HL-60 (cell line): ENCODE measurements at regions not wholly inside any gene's neighbourhood (a gene's known extent, or its start where the extent isn't known, plus 50 kb on each side); places are given as distances from the start of the nearest gene placed in this dataset.

Experiments used
- DNase-seq, 2 experiments: peaks; one replicate each; pipeline ENCODE4 v3.0.0-alpha.2; 2010 to 2020; ENCODE audit warnings: low read depth in 1 of 2, low spot score in 1 of 2
- H3K27ac ChIP-seq: fragments of 250-450 bp; sonication (Bioruptor Pico); replicated peaks from 2 replicates; pipeline ENCODE4 v1.5.1; 2020; ENCODE audit warnings: mild to moderate bottlenecking, moderate library complexity
- H3K27me3 ChIP-seq: fragments of 250-450 bp; sonication (Bioruptor Pico); 2 replicates; pipeline ENCODE4 v1.5.1; 2021; ENCODE audit warnings: mild to moderate bottlenecking, moderate library complexity; ENCODE audit not compliant: insufficient read depth, poor library complexity, severe bottlenecking
- H3K4me3 ChIP-seq: replicated peaks from 2 replicates; pipeline ENCODE4 v1.5.1; 2011; ENCODE audit warnings: mild to moderate bottlenecking, control low read depth, low read length; ENCODE audit not compliant: insufficient read depth
- GABPA ChIP-seq: IDR thresholded peaks from 2 replicates; pipeline ENCODE4 v1.6.1; 2012; ENCODE audit warnings: low read depth
- POLR2AphosphoS5 ChIP-seq: IDR thresholded peaks from 2 replicates; pipeline ENCODE4 v1.6.1; 2012; ENCODE audit warnings: low read depth
- SPI1 ChIP-seq: IDR thresholded peaks from 2 replicates; pipeline ENCODE4 v1.6.1; 2012; ENCODE audit warnings: low read depth, mild to moderate bottlenecking, borderline replicate concordance
- TF ChIP-seq, protein P1 (sequence below): IDR thresholded peaks from one replicate; pipeline ENCODE4 v1.5.1; 2011; ENCODE audit warnings: low read length, control low read depth, inconsistent platforms; ENCODE audit not compliant: insufficient read depth
- TF ChIP-seq, protein P2 (sequence below): IDR thresholded peaks from 2 replicates; pipeline ENCODE4 v1.6.1; 2012; ENCODE audit warnings: low read depth; ENCODE audit not compliant: insufficient replicate concordance

DNA sequence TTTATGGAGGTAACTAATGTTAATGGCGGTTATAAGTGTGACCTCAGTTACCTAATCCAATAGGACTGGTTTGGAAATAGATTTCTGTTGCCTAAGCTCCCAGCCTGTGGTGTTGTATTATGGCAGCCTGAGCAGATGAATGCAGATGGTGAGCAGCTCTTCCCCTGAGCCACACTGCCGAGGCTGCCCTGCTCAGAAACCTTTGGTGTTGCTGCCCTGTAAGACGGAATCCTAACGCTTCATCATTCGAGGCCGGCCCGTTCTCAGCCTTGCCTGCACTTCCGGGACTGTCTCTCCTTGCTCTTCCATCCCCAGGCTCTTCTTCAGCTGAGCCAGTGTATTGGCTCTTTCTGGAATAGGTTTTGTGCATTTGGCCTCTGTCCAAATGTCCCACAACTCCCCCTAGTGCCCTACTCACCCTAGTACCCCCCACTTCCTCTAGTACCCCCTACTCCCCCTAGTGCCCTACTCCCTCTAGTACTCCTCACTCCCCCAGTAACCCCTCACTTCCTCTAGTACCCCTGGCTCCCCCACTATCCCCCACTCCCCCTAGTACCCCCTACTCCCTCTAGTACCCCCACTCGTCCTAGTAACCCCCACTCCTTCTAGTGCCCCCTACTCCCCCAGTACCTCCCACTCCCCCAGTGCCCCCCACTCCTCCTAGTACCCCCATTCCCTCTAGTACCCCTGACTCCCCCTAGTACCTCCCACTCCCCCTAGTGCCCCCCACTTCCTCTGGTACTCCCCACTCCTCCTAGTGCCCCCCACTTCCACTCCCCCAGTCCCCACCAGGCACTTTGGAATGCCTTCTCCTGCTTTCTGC lies 106.0 kb upstream of the TAF1B start:
- peaks cover 3% of the 10 kb centered on the region for H3K27me3 ChIP-seq
- DNase-seq = no peak
- TF ChIP-seq POLR2AphosphoS5 (no peak), SPI1 (no peak), GABPA (no peak)
- TF ChIP-seq, protein P1, sequence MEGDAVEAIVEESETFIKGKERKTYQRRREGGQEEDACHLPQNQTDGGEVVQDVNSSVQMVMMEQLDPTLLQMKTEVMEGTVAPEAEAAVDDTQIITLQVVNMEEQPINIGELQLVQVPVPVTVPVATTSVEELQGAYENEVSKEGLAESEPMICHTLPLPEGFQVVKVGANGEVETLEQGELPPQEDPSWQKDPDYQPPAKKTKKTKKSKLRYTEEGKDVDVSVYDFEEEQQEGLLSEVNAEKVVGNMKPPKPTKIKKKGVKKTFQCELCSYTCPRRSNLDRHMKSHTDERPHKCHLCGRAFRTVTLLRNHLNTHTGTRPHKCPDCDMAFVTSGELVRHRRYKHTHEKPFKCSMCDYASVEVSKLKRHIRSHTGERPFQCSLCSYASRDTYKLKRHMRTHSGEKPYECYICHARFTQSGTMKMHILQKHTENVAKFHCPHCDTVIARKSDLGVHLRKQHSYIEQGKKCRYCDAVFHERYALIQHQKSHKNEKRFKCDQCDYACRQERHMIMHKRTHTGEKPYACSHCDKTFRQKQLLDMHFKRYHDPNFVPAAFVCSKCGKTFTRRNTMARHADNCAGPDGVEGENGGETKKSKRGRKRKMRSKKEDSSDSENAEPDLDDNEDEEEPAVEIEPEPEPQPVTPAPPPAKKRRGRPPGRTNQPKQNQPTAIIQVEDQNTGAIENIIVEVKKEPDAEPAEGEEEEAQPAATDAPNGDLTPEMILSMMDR = no peak
- TF ChIP-seq, protein P2, sequence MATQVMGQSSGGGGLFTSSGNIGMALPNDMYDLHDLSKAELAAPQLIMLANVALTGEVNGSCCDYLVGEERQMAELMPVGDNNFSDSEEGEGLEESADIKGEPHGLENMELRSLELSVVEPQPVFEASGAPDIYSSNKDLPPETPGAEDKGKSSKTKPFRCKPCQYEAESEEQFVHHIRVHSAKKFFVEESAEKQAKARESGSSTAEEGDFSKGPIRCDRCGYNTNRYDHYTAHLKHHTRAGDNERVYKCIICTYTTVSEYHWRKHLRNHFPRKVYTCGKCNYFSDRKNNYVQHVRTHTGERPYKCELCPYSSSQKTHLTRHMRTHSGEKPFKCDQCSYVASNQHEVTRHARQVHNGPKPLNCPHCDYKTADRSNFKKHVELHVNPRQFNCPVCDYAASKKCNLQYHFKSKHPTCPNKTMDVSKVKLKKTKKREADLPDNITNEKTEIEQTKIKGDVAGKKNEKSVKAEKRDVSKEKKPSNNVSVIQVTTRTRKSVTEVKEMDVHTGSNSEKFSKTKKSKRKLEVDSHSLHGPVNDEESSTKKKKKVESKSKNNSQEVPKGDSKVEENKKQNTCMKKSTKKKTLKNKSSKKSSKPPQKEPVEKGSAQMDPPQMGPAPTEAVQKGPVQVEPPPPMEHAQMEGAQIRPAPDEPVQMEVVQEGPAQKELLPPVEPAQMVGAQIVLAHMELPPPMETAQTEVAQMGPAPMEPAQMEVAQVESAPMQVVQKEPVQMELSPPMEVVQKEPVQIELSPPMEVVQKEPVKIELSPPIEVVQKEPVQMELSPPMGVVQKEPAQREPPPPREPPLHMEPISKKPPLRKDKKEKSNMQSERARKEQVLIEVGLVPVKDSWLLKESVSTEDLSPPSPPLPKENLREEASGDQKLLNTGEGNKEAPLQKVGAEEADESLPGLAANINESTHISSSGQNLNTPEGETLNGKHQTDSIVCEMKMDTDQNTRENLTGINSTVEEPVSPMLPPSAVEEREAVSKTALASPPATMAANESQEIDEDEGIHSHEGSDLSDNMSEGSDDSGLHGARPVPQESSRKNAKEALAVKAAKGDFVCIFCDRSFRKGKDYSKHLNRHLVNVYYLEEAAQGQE = no peak
- no peak overlapping the region for H3K4me3 ChIP-seq
- H3K27ac ChIP-seq = no peak overlapping the region

DNA sequence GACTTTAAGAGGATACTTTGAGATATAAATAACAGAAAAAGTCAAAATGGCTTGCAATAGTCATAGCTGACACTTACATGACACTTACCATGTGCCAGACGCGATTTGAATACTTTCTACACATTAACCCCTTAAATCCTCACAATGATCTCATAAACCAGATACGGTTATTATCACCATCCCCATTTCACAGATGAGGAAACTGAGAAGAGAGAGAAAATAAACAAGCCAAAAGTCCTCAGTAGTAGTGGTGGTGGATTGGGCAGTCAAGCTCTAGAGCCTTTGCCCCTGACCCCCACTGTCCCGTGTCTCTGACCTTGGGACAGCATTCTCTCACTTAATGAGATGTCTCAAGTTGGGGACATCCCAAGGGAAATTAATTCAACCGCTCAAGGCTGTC lies 105.2 kb upstream of the TAF1B start:
- DNase-seq = no peak

DNA sequence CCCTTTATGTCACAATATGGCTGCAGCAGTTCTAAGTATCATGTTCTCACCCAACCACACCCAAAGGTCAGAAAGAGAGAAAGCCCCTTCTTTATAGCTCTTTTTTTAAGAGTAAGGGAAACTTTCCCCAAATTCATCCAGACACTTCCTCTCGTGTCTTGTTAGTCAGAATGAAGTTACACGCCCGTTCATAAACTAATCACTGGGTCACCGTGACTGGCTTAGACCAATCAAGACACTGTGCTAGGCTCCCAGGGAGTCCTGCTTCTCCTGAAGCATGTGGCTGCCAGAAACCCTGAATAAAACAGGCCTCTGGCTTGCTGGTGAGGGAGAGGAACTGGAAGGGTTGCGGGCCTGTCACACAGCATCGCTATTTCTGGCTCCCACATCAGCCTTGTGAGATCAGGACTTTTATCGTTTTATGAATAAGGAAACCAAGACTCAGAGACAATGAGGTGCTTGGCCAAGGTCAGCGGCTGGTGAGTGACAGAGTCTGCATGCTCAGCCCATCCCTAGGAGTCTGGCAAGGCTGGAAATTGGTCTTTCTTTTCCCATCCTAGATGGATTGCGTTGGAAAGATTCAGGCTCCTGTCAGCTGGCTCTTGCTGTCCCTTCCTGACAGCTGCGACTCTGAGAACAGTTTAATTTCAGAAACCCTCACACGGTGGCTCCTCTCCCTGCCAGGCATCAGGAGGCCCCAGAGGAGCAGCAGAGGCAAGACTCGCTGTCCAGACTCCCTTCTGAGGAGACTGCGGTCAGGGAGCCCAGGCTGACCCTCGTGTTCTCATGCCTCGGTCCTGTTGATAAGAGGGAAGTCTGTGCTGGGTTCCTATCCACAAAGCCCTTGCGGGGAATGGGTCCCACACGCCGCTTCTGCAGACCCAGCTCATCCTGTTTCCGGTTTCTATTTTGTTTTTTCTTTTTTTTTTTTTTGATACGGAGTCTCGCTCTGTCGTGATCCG lies 104.5 kb upstream of the TAF1B start:
- Histone ChIP-seq H3K4me3 (peak overlapping the region; percentile 9; the same call in 1 of the 2 replicates), H3K27me3 (peaks cover 3% of the 10 kb centered on the region), H3K27ac (no peak overlapping the region)
- no peak for DNase-seq
- TF ChIP-seq GABPA (no peak), POLR2AphosphoS5 (no peak), SPI1 (no peak)
- TF ChIP-seq, protein P2 = no peak
- TF ChIP-seq, protein P1 = no peak

More for the DNA sequence above, 105.2 kb upstream of the TAF1B start:
- TF ChIP-seq, protein P2 = no peak
- TF ChIP-seq POLR2AphosphoS5 (no peak), GABPA (no peak), SPI1 (no peak)
- TF ChIP-seq, protein P1 = no peak
- Histone ChIP-seq H3K27ac (no peak overlapping the region), H3K27me3 (peaks cover 3% of the 10 kb centered on the region), H3K4me3 (no peak overlapping the region)
